GM19240 (cell line): ENCODE measurements at regions not wholly inside any gene's neighbourhood (a gene's known extent, or its start where the extent isn't known, plus 50 kb on each side); places are given as distances from the start of the nearest gene placed in this dataset.

Source experiments
- DNase-seq: peaks from one replicate; pipeline ENCODE4 v3.0.0; 2011; ENCODE audit warnings: low spot score; ENCODE audit not compliant: insufficient read length

DNA sequence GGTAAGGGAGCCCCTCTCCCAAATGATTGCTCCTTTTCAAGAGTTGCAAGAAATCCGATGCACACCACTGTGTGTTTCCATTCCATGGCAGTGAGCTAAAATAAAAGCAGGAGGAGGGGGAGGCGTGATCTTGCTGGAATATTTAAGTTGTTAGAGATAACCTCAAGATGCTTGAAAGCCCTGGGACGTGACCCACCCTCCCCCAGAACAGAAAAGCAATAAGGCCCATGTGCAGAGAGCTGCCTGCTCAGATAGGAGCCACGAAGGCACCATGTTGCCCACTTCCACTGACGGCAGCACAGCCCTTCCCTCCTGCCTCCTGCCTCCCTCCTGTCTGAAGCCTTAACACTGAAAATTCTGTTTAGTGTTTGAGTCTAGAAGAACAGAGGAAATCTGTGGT, 432.6 kb upstream of the CDH4 start:
- no peak for DNase-seq

DNA sequence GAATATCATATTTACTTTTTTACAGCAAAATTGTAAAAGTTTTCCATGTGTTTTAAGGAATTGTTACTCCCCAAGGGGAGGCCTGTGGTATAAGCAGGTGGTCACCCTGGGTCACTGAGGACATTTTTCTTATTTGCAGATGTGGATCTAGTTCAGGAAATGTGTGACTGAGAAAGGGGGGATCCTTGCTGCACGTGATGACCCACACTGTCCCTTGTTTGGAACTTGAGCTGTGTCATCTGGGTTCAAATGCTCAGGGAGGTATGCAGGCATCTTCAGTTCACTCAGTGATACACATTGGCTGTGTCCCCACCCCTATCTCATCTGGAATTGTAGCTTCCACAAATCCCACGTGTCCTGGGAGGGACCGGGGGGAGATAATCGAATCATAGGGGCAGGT, 431.9 kb upstream of the CDH4 start:
- DNase-seq = no peak

DNA sequence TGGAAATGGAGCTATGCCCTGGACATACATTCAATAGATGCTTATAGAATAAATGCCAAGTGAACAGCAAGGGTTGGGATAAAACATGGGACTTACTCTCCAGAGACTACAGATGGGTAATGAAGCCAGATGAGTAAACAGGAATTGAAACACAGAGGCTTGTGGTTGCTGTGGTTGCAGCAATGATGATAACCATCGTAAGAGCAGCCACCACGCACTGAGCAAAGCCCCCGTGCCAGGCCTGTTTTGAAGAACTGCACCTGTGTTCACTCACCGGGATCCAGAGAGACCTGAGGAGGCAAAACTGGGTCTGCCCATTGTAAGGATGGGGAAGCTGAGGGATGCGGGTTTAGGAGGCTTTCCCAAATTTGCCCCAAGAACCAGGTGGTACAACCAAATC, 431.1 kb upstream of the CDH4 start:
- no peak for DNase-seq

DNA sequence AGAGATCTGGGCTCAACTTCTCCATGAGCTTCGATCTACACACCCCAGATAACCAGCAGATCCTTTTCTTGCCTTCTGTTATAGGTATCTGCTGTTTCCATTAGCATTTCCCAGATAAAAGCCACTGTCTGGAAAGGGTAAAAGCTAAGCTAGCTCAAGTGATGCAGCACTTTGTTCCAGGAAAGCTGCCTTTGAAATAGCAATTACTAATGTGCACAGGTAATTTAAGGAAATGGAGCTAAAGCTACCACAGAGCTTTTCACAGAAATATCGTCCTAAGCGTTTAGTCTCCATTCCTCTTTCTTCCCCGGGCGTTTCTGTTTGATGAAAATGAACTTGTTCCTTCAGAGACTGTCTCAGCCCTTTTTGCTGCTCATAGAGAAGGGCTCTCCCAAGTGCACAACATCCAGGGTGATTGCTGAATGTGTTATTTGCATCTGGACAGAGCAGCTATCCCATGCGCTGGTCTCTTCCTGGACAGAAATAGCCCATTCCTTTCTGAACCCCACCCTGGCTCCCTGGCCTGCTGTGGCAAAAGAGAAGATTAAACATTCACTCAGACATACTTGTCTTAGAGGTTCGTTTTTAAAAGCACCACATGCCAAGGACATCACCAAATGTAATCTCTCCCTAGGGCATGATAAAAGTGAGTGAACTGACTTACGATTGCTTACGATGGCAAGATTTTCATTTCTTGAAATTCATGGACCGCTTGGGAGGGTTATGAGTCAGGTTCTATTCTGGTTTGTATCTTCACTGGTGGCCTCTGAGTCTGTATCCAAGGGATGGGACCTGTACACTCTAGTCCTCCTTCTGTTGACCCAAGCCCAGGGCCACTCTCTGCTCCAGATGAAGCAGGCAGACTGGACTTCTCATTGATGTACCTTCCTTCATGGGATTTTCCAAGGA, 429.1 kb upstream of the CDH4 start:
- no peak for DNase-seq

DNA sequence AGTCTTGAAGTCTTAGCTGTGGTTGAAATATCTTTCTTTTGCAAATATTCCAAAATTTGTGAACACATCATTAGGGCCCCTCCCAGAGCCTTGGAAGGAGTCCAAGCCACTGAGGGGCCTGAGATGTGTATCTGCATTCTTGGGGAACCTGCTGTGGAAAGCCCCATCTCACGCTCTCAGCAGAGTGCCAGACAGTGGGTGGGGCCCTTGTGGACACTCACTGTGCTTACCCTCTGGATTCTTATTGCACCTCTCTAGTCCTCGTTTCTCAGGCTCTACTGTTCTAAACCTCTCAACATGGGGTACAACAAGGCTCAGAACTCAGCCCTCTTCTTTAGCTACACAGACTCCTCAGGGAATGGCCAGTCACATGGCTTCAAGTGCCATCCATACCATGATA, 416.2 kb upstream of the CDH4 start:
- DNase-seq = no peak

DNA sequence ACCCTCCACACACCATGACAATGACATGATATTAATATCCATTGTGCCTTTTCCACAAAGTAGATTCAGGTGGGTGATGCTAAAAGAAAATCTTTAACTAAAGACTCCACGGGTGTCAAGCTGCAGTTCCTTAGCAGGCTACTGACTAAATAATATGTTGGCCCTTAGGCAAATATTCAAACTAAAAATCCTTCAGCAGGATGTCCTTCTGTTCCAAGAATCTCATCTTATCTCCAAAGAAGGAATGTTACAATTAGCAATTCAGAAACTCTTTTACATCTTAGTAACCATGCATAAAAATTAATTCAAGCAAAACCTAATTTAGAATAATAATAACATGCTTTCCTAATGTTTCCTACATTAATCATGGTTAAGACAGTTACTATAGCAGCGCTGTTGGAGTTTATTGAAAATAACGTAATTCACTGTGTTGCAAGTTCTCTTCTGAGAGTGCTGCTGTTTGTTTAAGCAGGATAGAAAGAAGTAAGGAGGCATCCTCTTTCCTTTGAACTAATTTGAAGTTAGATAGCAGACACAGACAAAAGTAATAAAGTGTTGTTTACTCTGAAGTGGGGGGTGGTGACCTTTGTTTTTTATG, 414.8 kb upstream of the CDH4 start:
- no peak for DNase-seq

DNA sequence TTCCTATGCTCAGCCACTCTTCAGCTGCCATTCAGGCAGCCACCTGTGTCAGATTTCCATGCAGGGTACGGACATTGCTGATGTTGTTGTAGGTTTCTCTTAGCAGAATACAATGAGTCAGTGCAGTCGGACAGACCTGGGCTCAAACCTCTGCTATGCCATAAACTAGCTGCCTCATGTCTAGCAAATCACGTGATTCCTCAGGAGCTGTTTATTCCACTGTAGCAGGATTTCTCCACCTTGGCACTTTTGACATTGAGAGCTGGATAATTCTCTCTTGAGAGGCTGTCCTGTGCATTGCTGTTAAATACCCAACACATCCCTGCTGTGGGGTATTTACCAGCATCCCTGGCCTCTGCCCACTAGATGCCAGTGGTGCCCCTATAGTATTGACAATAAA, 413.8 kb upstream of the CDH4 start:
- DNase-seq = no peak

DNA sequence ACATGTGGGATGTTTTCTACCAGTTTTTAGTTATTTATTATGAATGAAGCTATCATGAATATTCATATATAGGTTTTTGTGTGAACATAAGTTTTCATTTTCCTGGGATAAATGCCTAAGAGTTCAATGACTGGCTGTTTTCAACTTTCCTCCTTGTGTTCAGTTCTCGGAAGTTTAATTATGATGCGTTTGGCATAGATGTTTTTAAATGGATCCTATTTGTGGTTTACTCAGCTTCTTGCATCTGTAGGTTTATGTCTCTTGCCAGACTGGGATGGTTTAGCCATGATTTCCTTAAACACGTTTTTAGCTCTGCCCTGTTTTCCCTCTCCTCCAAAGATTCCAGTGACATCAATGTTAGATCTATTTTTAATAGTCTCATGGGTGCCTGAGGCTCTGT, 411.1 kb upstream of the CDH4 start:
- no peak for DNase-seq

DNA sequence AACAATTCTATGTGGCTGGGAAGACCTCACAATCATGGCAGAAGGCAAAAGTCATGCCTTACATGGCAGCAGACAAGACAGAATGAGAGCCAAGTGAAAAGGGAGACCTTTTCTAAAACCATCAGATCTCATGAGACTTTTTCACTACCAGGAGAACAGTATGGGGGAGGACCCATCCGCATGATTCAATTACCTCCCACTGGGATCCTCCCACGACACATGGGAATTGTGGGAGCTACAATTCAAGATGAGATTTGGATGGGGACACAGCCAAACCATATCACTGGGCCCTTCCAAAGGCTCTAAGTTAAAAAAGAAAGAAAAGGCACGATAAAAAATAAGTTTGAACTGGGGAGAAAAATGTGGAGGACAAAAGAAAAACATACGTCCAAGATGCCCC, 406.9 kb upstream of the CDH4 start:
- DNase-seq = no peak

DNA sequence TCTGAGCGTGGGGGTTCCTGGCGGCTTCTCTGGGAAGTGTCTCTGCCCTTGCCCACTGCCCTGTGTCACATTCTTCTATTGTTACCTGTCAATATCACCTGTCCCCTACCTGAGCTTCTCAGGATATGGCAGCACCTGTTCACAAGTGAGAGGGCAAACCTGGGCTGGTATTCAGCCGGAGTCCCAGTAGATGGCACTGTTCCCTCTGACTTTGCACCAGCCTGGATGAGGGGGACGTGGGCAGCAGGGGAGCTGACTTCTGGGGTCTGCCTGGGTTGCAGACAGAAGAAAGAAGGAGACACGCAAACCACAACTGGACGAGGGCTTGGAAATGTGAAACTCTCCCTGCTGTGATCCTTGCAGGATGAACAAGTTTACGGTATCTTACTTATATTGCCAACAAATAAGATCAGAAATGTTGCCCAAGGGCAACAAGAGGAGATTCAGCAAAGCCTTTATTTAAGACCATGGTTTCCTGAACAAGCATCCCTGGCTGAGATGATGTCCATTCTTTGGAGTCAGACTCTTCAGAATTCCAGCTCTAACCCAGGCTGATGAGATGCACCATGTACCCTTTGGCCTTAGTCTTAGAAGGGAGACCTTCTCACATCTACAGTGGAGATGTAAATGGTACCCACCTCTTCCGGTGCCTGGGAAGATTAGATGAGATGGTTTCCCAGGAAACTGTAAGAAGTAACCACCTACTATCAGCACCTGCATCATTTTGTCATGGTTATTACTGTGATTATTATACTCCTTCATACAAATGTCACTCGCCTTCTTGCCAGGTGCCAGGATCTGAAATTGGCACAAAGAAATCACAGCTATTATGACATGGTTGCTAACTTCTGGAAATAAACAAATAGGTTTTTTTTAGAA, 400.0 kb upstream of the CDH4 start:
- DNase-seq = no peak

DNA sequence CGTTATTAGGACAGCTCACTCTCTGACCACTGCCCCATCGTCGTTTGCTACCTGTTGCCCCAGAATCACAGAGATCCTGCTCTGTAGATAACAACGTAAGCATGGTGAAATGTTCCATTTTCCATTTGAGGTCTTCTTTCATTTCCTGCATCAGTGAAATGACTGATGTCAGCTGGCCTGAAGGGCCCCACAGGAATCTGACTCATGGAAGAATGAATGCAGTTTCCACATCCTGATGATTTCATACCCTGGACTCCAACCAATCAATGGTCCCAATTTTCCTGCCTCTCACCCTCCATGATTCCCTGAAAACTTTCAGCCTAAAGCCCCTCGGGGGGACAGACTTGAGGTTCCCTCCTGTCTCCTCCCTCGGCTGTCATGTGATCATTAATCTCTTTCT, 394.4 kb upstream of the CDH4 start:
- DNase-seq = no peak

DNA sequence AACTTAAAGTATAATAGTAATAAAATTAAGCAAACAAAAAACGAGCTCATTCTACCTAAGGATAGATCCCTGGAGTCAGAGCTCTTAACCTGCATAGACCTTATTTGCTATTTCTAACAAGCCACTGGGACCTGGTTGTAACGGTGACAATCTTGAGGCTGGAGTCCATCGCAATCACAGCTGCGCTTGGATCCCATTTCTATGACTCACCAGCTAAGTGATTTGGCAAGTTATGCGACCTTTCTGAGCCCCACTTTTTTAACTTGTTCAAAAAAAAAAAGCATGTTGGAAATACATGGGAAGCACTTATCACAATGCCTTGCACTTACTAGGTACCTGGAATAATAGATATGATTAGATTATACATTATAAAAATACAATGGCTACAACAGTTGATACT, 389.5 kb upstream of the CDH4 start:
- no peak for DNase-seq

DNA sequence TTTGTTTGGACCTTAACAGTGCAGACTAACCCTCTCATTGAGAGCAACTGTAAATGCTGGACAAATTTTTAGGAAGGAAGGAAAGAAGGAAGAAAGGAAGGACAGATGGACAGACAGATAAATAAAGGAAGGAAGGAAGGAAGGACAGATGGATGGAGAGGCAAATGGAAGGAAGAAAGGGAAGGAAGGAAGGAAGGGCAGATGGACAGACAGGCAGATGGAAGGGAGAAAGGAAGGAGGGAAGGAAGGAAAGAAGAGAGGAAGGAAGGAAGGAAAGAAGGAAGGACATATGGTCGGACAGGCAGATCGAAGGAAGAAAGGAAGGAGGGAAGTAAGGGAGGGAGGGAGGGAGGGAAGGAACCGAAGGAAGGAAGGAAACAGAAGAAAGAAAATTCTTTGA, 388.5 kb upstream of the CDH4 start:
- no peak for DNase-seq

DNA sequence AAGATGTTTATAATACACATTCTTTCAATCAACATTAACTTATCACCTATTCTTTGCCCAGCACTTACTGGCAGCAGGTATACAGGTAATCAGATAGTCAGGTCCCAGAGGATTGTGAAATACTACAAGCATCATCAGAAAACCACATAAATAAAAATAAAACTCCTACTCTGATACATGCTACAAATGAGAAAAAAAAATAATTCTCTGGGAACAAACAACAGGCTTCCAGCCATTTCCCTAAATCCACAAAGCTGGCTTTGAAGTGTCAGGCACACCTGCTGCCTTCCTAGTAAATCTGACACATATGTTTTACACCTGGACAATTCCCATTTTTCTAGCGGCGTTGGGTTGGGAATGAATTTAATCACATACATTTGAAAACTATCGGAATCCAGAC, 384.5 kb upstream of the CDH4 start:
- no peak for DNase-seq

DNA sequence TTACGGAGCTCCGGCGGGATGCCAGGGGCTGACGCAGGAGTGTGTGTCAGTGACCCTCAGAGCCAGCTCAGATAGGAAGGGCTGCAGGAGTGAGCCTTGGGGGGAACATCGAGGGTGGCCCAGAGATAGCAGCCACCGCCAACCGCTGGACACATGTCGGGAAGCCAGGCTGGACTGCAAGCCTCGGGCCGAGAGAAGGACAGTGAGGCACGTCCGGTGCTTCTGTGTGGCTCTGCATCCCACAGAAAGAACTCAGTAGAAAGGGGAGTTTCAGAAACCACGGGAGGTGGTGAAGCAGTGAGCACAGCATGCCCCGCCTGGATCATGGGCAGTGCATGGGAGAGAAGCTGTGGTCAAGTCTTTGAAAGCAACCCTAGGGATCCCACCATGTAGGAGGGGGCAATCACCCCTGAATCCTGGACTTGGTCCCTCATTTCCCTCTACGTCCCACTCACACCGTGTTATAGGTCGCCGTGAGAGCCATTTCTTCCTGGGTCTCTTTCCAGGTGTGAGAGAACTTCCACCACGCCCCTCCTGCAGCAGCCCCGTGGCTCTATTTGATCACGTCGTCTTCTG, 383.7 kb upstream of the CDH4 start:
- DNase-seq = no peak

DNA sequence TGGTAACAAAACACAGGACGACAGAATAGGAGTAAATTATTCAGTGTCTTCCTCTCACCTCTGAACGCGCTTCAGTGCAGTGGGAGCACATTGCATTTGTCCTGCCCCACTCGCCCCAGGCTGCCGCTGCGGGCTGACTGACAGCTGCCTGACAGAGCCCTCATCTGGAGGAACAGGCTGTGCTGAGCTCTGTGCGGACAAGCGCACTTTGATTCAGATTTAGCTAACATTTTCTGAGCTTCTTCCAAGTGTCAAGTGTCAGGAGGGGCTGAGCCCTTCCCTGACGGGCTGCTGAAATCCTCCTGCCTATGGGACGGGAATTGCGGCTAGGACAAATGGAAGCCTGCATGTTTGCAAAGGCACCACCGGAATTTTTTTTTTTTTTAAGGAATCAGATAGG, 383.0 kb upstream of the CDH4 start:
- no peak for DNase-seq

DNA sequence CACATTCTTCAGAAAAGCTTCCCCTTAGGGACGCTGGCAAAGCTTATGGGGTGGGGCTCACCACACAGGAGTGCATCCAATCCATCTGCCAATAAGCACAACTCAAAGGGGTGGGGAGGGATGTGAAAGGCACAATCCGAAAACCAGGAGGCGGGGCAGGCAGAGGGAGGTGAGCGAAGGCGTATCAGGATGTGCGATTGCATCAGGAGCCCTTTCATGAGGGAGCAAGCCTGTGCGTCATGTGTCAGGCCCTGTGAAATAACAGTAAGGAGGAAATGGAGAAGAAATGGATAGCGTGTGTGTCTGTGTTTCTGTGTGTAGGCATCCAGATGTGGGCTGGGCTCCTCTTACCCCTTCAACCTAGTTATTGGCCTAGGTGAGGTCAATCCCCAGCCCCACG, 382.4 kb upstream of the CDH4 start:
- no peak for DNase-seq

DNA sequence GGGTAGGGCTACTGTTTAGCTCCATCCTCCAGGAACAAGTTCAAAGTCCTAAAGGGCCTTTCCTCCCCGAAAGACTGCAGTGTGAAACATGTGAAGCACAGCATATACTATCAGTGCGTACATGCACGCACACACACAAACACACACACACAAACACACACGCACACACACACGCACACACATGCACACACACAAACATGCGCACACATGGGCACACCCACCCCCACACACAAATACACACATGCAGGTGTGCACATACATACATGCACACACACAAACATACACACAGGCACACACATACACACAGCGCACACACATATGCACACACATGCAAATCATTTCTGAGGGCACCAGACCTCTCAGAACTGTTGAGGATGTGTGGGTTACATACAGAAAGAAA, 382.0 kb upstream of the CDH4 start:
- no peak for DNase-seq

DNA sequence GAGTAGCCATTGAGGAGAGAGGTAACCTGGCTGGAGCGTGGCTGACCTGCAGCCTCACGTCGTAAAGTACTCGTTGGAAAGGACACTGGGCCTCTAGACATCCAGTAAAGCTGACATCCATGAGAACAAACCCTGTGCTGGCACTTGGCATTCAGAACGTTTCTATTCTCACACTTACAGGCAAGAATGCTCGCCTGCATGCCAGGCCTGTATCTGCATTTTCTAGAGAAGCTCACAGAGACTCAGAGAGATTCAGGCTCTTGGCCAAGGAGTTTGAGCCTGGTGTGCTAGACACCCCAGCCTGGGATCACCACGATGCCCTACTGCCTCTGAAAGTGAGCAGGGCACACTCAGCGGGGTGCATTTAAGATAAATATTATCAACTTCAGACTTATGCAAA, 379.8 kb upstream of the CDH4 start:
- DNase-seq = no peak

DNA sequence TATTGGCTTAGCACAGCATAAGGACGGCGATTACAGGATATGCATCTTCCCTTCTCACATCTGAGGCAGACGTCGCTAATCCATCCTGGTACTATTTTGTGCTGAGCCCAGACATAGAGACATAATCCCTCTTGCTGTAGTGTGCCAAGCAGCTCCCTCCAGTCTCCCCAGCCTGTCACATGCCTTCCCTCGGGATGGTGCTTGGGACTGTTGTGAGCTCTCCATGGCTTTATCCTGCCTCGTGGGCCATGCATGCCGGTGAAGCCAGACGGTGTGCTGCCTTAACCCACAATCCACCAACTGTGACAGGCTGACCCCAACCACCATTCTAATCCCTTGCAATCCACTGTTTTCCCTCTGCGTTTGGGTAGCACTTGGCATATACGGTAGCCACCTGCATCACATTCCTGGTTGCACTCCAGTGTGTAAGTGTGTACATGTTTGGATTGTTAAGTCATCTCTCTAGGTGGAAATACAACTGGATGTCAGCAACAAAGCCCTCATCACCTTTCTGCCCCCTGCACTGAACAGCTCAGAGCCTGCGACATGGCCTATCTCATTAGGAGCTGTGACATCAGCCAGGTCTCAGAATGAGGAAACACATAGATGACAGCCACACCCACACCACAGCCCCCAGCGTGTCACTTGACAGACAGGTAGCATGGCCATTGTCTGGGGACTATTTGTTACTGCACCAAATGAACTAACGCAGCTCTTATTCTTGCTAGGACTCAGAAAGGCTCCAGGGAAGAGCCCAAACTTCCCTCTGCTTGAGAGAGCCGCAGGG, 374.8 kb upstream of the CDH4 start:
- no peak for DNase-seq

DNA sequence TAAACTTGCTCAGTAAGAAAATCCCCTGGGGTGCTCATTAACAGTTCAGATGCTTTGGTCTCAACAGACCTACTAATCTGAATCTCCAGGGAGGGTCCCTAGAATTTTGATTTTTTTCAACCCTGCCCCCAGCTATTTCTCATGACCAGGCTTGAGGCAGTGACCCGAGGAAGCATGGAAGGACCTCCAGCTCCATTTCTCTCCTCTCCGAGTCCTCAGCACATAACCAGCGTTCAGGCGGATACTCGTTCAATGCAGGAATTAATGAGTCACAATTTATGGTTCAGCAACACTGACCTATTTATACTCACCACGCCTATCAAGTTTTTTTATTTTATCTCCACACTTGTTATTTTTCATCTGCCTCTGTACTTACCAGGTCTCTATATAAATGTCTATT, 369.2 kb upstream of the CDH4 start:
- no peak for DNase-seq
